ENCODE measurements at regions not wholly inside any gene's neighbourhood (a gene's known extent, or its start where the extent isn't known, plus 50 kb on each side); places are given as distances from the start of the nearest gene placed in this dataset.

GRCh38 chr13:112226320-112227002 lies 149.7 kb upstream of the SPACA7 start:
- no peak for TF ChIP-seq CTCF (IDR thresholded peaks at IDR 0.05)
- no peak for TF ChIP-seq POLR2A (IDR thresholded peaks at IDR 0.05)
